HuH-7 (cell line): ENCODE measurements at regions not wholly inside any gene's neighbourhood (a gene's known extent, or its start where the extent isn't known, plus 50 kb on each side); places are given as distances from the start of the nearest gene placed in this dataset.
"Not testable (repeated sequence)": the region's sequence is repeated elsewhere in the genome, so short reads cannot be mapped to it uniquely, and the experiment has no call there.

Experiments
- DNase-seq: peaks from one replicate; pipeline ENCODE4 v3.0.0; 2011; ENCODE audit warnings: low spot score

DNA sequence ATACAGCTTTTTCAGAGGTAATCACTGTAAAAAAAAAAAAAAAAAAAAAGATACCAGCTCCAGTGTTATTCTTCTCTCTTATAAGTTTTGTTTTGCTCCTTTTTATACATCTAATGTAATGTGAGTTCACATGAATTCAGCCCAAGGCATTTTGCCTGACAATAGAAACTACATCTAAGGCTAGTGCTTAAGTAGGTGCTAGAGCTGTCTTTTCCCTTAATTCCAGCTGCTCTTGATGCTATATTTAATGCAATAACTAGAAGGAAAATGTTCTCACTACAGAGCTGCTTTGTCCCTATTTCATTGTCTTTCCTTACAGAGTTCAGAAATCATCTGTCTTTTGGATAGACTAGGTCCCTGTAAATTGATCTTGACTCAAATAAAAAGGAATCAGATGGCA, 150.1 kb downstream of the NAA11 start:
- DNase-seq = no peak

DNA sequence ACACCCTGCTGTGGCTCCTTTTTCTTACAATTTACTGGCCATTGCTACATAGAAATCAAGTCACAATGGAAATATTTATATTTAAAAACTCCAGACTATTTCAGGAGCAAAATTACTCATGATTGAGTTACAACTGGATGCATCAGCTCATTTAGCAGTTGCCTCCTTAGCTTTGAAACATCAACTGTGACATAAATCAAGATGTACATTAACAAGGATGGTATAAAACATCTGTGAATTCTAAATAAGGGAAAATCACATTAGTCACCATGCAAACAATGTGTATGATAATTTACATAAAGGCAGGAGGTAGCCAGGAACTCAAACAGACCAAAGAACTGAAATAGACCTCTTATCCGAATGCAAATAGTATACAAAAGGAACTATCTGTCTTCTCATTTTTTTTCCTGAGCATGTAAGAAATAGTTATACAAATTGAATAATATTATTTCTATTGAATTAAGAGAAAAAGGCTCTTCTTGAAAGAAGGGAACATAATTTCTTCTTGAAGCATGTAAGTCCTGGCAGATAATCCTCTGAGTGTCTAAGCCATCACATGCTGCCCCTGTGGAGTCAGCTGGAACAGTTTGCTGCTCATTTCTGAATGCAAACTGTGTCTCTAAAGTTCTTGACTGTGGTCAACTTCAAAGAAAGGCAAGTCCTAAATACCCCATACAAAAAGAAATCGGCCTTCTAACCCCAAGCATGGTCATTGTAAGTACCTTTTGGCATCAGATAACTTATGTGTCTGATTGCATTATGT, 151.2 kb downstream of the NAA11 start:
- DNase-seq = no peak

DNA sequence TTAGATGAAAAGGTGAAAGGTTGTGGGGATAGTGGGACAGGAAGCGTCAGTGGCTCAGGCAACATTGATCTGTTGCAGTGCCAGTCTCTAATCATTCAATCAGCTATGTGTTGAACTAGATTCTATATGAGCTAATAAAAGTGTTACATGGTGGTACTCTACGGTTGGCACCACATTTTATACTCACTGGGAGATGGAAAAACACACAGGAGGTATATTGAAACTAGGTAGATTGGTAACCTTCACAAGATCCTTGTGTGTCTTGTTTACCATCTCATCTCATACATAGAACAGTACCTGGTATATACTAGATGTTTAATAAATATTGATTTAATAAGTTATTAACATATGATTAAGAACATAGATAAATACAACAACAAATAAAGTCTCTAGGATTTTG, 152.7 kb downstream of the NAA11 start:
- no peak for DNase-seq

- no peak for DNase-seq
These were observed 155.8 kb downstream of the NAA11 start for GRCh38 chr4:79170077-79170476.

- no peak for DNase-seq
These were observed 160.8 kb downstream of the NAA11 start for GRCh38 chr4:79164907-79165610.

DNA sequence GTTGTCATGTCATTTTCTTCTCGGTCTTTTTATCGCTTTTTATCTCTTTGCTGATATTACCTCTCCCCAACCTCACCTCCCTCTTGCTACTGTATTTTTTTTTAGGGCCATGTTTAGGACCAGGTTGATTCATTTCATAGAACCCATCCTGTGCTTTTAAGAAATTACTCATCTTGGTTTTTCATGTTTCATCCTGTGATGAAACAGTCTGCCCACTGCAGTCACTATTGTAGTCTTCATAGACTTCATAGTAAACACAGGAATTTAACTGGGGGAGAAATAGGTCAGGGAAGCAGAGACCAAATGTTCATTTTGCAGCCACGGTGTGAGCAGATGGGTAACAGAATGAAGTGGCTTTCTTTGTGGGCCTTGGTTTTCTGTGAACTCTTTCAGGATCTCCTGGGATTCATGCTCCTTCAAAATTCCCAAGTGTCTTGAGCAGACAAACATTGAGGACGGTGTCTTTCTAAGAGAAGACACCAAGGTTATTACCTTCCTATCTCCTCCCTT, 161.8 kb downstream of the NAA11 start:
- no peak for DNase-seq

- DNase-seq = no peak
These were observed 164.9 kb downstream of the NAA11 start for GRCh38 chr4:79160962-79161361.

DNA sequence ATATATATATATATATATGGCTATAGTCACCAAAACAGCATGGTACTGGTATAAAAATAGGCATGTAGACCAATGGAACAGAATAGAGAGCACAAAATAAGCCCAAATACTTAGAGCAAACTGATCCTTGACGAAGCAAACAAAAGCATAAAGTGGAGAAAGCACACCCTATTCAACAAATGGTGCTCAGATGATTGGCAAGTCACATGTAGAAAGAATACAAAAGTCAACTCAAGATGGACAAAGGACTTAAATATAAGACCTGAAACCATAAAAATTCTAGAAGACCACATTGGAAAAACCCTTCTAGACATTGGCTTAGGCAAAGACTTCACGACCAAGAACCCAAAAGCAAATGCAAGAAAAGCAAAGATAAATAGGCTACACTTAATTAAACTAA, 167.2 kb downstream of the NAA11 start:
- DNase-seq = not testable (repeated sequence)

- no peak for DNase-seq
These were observed 170.5 kb downstream of the NAA11 start for GRCh38 chr4:79155336-79155735.

GRCh38 chr4:79150820-79151416, 174.9 kb downstream of the NAA11 start:
- DNase-seq = no peak

DNA sequence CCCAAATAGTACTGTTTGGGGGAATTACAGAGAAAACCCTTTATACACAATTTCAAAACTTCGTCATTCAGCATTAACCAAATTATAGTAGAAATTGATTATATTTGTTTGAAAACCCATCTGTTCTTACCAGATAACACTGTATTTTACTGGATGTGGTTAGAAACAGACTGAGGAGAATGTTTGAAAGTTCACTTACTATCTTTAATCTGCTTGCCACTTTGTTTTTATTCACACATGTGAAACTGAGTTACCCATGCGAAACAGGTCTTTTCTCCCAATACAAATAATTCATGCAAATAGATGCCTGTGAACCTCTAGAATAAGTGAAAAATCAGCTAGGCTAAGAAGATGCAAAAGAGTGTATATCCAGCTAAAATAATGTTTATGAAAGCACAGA, 177.5 kb downstream of the NAA11 start:
- no peak for DNase-seq

DNA sequence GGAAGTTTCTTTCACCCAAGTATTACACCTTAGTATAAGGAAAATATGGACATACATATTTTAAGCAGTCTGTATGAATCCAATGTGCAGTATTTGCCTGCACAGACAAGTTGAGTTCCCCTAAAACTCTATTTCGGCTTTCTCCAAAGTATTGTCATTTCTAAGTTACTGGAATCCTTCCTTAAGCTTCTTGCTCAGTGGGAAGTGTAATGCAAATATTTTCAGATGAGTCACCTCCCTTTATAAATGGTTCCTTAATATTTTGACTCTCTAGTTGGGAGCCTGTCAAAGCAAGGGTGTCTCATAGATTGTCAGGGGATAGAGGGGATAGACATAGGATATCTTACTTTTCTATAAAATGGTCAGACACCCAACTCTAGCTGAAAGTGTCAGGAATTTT, 178.6 kb downstream of the NAA11 start:
- DNase-seq = no peak

DNA sequence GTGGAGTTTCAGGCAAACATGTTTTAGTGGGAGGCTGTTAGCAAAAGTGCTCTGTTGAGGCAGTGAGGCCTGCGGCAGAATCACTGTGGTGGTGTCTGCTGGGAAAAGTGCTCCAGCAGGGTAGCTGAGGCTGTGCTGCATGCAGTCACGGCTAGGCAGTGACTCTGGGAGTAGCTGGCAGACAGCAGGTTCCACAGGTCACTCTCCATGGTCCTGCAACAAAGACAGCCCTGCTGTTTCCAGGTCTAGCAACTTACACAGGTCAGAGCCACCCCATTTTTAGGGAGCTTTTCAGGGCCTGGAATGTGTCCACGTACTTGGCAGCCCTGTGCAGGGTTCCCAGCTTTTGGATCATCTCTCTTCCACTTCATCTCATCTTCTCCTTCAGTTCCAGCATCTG, 184.3 kb downstream of the NAA11 start:
- DNase-seq = peak; percentile 16

DNA sequence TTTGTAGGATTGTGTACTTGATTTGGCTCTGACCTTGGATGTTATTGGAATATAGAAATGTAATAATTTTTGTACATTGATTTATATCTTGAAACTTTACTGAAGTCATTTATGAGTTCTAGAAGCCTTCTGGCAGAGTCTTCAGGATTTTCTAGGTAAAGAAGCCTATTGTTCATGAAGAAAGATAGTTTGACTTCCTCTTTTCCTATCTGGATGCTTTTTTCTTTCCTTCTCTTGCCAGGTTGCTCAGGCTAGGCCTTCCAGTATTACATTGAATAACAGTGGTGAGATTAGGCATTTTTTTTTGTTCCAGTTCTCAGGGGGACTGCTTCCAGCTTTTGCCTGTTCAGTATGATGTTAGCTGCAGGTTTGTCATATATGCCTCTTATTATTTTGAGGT, 191.1 kb downstream of the NAA11 start:
- no peak for DNase-seq

GRCh38 chr4:79132826-79133225, 193.0 kb downstream of the NAA11 start:
- no peak for DNase-seq

DNA sequence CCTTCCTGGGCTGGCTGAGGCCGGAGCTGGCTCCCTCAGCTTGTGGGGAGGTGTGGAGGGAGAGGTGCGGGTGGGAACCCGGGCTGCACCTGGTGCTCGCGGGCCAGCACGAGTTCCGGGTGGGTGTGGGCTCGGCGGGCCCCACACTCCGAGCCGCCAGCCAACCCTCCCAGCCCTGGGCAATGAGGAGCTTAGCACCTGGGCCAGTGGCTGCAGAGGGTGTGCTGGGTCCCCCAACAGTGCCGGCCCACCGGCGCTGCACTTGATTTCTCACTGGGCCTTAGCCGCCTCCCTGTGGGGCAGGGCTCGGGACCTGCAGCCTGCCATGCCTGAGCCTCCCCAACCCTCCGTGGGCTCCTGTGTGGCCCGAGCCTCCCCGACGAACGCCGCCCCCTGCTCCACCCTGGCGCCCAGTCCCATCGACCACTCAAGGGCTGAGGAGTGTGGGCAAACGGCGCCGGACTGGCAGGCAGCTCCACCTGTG, 182.7 kb upstream of the PAQR3 start:
- DNase-seq = no peak

DNA sequence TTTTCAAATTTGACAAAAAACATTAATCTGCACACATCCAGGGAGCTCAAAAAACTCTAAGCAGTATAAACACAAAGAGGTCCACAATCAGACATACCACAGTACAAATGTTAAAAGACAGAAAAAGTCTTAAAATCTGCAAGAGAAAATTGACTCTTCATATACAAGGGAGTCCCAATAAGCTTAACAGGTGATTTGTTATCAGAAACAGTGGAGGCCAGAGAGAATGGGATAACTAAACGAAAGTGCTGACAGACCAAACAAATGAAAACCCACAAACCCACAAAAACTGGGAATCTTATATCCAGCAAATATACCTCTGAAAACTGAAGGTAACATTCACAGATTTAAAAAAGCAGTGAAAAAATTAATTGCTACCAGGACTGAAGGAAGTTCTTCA, 182.0 kb upstream of the PAQR3 start:
- DNase-seq = no peak

DNA sequence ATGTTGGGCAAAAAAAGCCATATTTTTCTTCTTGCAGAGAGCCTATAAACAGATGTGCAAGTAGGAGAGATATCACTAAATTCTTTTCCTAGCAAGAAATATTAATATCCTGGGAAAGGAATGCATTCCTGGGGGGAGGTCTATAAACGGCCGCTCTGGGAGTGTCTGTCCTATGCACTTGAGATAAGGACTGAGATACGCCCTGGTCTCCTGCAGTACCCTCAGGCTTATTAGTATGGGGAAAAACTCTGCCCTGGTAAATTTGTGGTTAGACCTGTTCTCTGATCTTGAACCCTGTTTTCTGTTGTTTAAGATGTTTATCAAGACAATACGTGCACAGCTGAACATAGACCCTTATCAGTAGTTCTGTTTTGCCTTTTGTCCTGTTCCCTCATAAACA, 177.8 kb upstream of the PAQR3 start:
- not testable (repeated sequence) for DNase-seq

DNA sequence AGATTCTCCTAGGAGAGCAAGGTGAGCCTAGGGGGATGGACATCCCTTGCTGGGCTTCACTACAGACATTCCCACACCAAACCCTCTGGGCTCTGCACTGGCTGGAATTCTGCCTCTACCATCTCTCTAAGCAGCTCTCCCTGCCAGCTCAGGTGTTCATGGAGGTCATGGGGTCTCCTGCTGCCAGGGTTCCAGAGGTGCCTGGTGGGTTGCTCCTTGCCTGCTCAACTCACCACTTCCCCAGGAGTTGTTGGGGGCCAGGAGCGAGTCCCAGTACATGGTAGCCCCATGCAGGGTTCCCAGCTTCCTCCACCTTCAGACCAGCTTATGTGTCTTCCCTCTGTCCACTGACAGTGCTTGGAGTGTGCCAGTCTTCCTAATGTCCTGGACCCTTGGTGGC, 167.8 kb upstream of the PAQR3 start:
- DNase-seq = no peak

DNA sequence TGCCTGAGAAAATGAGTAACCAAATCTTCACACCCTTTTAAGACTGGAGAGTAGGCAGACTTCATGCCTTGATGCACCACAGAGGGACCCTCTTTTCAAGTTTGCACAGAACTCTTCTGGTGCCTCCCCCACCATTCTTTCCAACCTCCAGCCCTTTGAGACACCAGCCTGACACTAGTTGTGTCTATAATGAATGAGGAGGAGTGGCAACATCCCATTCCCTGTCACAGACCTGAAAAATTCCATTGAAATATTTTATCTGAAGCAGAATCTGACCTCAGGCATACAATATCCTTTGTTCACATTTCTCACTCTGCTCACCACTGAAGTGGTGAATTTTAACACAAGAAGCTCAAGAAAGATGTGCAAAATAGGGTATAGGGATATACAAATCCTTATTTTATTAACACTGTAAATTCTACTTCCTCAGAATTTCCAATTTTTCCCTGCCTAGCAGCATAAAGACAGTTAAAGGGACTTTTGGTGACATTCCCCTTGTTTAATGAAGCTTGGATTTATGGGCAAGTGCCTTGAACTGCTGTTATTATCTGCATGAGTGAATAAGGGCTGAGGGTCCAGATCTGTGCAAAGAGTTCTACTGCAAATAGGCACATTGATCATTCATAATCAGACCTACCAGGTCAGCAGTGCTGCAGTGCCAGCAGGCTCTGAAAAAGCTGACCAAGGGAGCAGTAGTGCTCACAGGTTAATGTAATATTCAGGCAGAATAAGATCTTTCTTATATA, 149.9 kb upstream of the PAQR3 start:
- DNase-seq = no peak

DNA sequence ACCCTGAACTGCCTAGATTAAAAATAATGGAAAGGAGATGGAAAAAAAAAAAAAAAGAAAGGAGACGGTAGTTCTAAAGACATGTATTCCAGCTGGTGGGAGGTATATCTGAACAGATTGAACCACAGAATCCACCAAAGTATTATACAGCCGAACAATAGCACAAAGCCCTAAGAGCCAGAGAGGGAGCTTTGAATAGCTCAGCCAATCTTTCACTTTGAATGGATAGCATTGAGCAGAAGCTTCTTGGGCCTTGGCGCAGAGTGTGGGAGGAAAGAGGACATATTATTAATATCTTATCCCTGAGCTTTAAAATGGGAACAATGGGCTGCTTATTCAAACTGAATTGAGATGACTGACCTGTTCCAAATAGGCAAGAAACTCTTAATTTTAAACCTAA, 147.8 kb upstream of the PAQR3 start:
- no peak for DNase-seq

DNA sequence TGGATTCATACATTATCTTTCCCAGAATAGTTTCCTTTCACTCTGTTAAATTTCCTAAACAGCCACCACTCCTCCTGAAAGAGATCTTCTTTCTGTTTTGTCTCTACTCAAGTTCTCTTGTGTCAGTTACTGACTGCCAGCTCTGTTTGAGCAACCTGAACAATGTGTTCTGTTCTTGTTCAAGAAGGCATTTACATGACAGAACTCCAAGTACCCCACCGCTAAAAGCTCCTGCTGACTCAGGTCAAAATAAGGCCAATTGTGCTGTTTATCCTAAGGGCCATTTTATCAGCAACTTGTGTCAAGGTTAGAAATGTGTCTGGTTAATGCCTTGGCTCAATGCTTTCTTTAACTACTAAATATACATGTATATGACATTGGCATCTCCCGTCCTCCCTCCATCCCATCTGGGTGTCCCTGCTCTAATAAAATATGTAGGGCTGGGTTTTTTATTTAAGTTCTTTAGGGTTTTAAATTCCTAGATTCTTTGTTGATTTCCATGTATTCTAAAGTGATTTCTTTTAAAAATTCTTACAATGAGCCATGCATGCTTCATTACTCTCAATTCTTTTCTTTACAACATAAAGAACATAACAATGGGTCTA, 144.3 kb upstream of the PAQR3 start:
- DNase-seq = no peak
